DMS79 (cell line): ENCODE measurements at regions not wholly inside any gene's neighbourhood (a gene's known extent, or its start where the extent isn't known, plus 50 kb on each side); places are given as distances from the start of the nearest gene placed in this dataset.
A peak's percentile ranks its signal among the peaks of the same experiment; 100 is the strongest.
"Not testable (repeated sequence)": the region's sequence is repeated elsewhere in the genome, so short reads cannot be mapped to it uniquely, and the experiment has no call there.

ENCODE experiments used
- DNase-seq: peaks from one replicate; lab custom pipeline; 2025; lab: John Stamatoyannopoulos, UW

GRCh38 chr6:21710216-21710615, 116.7 kb downstream of the SOX4 start:
- DNase-seq, result no peak

GRCh38 chr6:21710908-21711627, 117.5 kb downstream of the SOX4 start:
- DNase-seq, result no peak

- DNase-seq, result no peak
Observed at GRCh38 chr6:21712213-21712612, 118.7 kb downstream of the SOX4 start.

- no peak for DNase-seq
Observed at GRCh38 chr6:21713481-21713880, 119.9 kb downstream of the SOX4 start.

- DNase-seq, result no peak
Observed at GRCh38 chr6:21715180-21715579, 121.6 kb downstream of the SOX4 start.

GRCh38 chr6:21722510-21722909, 129.0 kb downstream of the SOX4 start:
- DNase-seq, result no peak

- DNase-seq, result no peak
Observed at GRCh38 chr6:21726676-21727075, 133.1 kb downstream of the SOX4 start.

- no peak for DNase-seq
Observed at GRCh38 chr6:21728141-21728540, 134.6 kb downstream of the SOX4 start.

GRCh38 chr6:21729431-21729830, 135.9 kb downstream of the SOX4 start:
- no peak for DNase-seq

- DNase-seq, result no peak
Observed at GRCh38 chr6:21730533-21730932, 137.0 kb downstream of the SOX4 start.

GRCh38 chr6:21731411-21732031, 138.0 kb downstream of the SOX4 start:
- no peak for DNase-seq

- DNase-seq, result not testable (repeated sequence)
Observed at GRCh38 chr6:21732032-21732730, 138.6 kb downstream of the SOX4 start.

- no peak for DNase-seq
Observed at GRCh38 chr6:21732731-21733130, 139.2 kb downstream of the SOX4 start.

- DNase-seq, result no peak
Observed at GRCh38 chr6:21733311-21733710, 139.8 kb downstream of the SOX4 start.

GRCh38 chr6:21734204-21734603, 140.7 kb downstream of the SOX4 start:
- DNase-seq, result no peak

- DNase-seq, result peak; percentile 77
Observed at GRCh38 chr6:21738180-21739094, 144.9 kb downstream of the SOX4 start.

- DNase-seq, result no peak
Observed at GRCh38 chr6:21739241-21739640, 145.7 kb downstream of the SOX4 start.

- no peak for DNase-seq
Observed at GRCh38 chr6:21739838-21740237, 146.3 kb downstream of the SOX4 start.

- no peak for DNase-seq
Observed at GRCh38 chr6:21740376-21741124, 147.0 kb downstream of the SOX4 start.

GRCh38 chr6:21741221-21742109, 147.9 kb downstream of the SOX4 start:
- no peak for DNase-seq
